HG02870 (cell line): ENCODE measurements at regions not wholly inside any gene's neighbourhood (a gene's known extent, or its start where the extent isn't known, plus 50 kb on each side); places are given as distances from the start of the nearest gene placed in this dataset.
A peak's percentile ranks its signal among the peaks of the same experiment; 100 is the strongest.
"Not testable (repeated sequence)": the region's sequence is repeated elsewhere in the genome, so short reads cannot be mapped to it uniquely, and the experiment has no call there.

Experiments used
- ATAC-seq: cut with Tn5 transposase; IDR thresholded peaks from one replicate; pipeline ENCODE4 v1.9.1; 2021; ENCODE audit warnings: mild to moderate bottlenecking, moderate library complexity; ENCODE audit not compliant: unreplicated experiment

- peak; percentile 58 for ATAC-seq
These were observed 157.4 kb downstream of the SKIDA1 start for GRCh38 chr10:21368022-21368582.

GRCh38 chr10:21366108-21366507 lies 159.4 kb downstream of the SKIDA1 start:
- not testable (repeated sequence) for ATAC-seq

- ATAC-seq = no peak
These were observed 161.0 kb downstream of the SKIDA1 start for GRCh38 chr10:21364196-21365114.

GRCh38 chr10:21363731-21364104 lies 161.8 kb downstream of the SKIDA1 start:
- no peak for ATAC-seq

GRCh38 chr10:21363092-21363730 lies 162.3 kb downstream of the SKIDA1 start:
- no peak for ATAC-seq

GRCh38 chr10:21359202-21359601 lies 166.3 kb downstream of the SKIDA1 start:
- ATAC-seq = no peak

- ATAC-seq = no peak
These were observed 169.9 kb downstream of the SKIDA1 start for GRCh38 chr10:21355591-21356011.

- ATAC-seq = no peak
These were observed 172.6 kb downstream of the SKIDA1 start for GRCh38 chr10:21352886-21353285.

GRCh38 chr10:21351594-21351993 lies 173.9 kb downstream of the SKIDA1 start:
- ATAC-seq = not testable (repeated sequence)

GRCh38 chr10:21349912-21350286 lies 175.6 kb downstream of the SKIDA1 start:
- no peak for ATAC-seq

- no peak for ATAC-seq
These were observed 177.7 kb downstream of the SKIDA1 start for GRCh38 chr10:21347785-21348170.

GRCh38 chr10:21347043-21347784 lies 178.3 kb downstream of the SKIDA1 start:
- no peak for ATAC-seq

GRCh38 chr10:21343087-21343486 lies 182.4 kb downstream of the SKIDA1 start:
- no peak for ATAC-seq

GRCh38 chr10:21342499-21342898 lies 183.0 kb downstream of the SKIDA1 start:
- ATAC-seq = not testable (repeated sequence)

GRCh38 chr10:21340331-21340730 lies 185.2 kb downstream of the SKIDA1 start:
- ATAC-seq = no peak

GRCh38 chr10:21337171-21337792 lies 188.2 kb downstream of the SKIDA1 start:
- ATAC-seq = no peak

GRCh38 chr10:21336476-21337170 lies 188.9 kb downstream of the SKIDA1 start:
- ATAC-seq = no peak

GRCh38 chr10:21334891-21335696 lies 190.4 kb downstream of the SKIDA1 start:
- no peak for ATAC-seq

GRCh38 chr10:21330628-21331020 lies 194.9 kb downstream of the SKIDA1 start:
- ATAC-seq = no peak
